B cell (primary cell): ENCODE measurements at regions not wholly inside any gene's neighbourhood (a gene's known extent, or its start where the extent isn't known, plus 50 kb on each side); places are given as distances from the start of the nearest gene placed in this dataset.

ENCODE experiments used
- ATAC-seq: fragments of 200-7000 bp; cut with Tn5 transposase; one replicate; pipeline ENCODE4 v1.10.0; 2021; ENCODE audit warnings: low read depth, mild to moderate bottlenecking, moderate number of reproducible peaks, moderate library complexity
- CTCF ChIA-PET: fragments of 350-600 bp; sonication (Branson Sonifier 250); formaldehyde crosslinking; loops from one replicate; lab custom pipeline; 2021; ENCODE audit warnings: antibody characterized with exemption, inconsistent platforms; lab: Charles Lee
- POLR2A ChIA-PET: fragments of 350-600 bp; sonication (Branson Sonifier 250); formaldehyde crosslinking; loops from one replicate; lab custom pipeline; 2021; ENCODE audit warnings: antibody characterized with exemption; lab: Charles Lee
- DNase-seq: peaks from one replicate; pipeline ENCODE4 v3.0.0; 2013
- H2AFZ ChIP-seq: 2 replicates; pipeline ENCODE4 v1.6.1; 2012; ENCODE audit warnings: mild to moderate bottlenecking, low read depth, low read length; ENCODE audit not compliant: insufficient read depth, poor library complexity, severe bottlenecking
- H3K27ac ChIP-seq, 2 donors: 1 replicate in 1 of 2; 2 replicates in 1 of 2; pipeline ENCODE4 v1.5.1; 2012 to 2013; ENCODE audit warnings: low read length in 2 of 2, mild to moderate bottlenecking in 2 of 2, moderate library complexity in 1 of 2
- H3K27me3 ChIP-seq, 4 experiments: fragments of 200-600 bp in 1 of 4; sonication (generic) in 1 of 4; replicated peaks in 1 of 4; 1 replicate in 2 of 4; 2 replicates in 2 of 4; pipeline versions ENCODE4 v1.6.1 to v1.7.0; 2013 to 2016; ENCODE audit warnings: low read length in 3 of 4, mild to moderate bottlenecking in 2 of 4, mixed read lengths in 1 of 4, moderate library complexity in 1 of 4; ENCODE audit not compliant: insufficient read depth in 4 of 4, control insufficient read depth in 3 of 4; ENCODE audit errors: control extremely low read depth in 1 of 4
- H3K36me3 ChIP-seq, 2 experiments: replicated peaks in 1 of 2; 1 replicate in 1 of 2; 2 replicates in 1 of 2; pipeline versions ENCODE4 v1.6.1 to v1.7.1; 2013; ENCODE audit warnings: low read length in 1 of 2; ENCODE audit not compliant: insufficient read depth in 2 of 2, control insufficient read depth in 1 of 2; ENCODE audit errors: control extremely low read depth in 1 of 2, extremely low read depth in 1 of 2
- H3K4me1 ChIP-seq, 2 donors: fragments of 200-600 bp in 1 of 2; sonication (generic) in 1 of 2; 1 replicate in 1 of 2; 2 replicates in 1 of 2; pipeline versions ENCODE4 v1.5.1 to v1.6.1; 2013 to 2017; ENCODE audit warnings: low read length in 2 of 2; ENCODE audit not compliant: control insufficient read depth in 2 of 2, insufficient read depth in 2 of 2
- H3K4me2 ChIP-seq: replicated peaks from 2 replicates; pipeline ENCODE3; 2012; ENCODE audit warnings: mild to moderate bottlenecking, low read depth, low read length; ENCODE audit not compliant: poor library complexity, severe bottlenecking
- H3K4me3 ChIP-seq, 5 experiments: fragments of 200-600 bp in 1 of 5; sonication (generic) in 1 of 5; 1 replicate in 3 of 5; 2 replicates in 2 of 5; pipeline versions ENCODE4 v1.5.1 to v1.7.0; 2011 to 2016; ENCODE audit warnings: low read length in 4 of 5, mild to moderate bottlenecking in 4 of 5, low read depth in 2 of 5, control low read depth in 1 of 5, moderate library complexity in 1 of 5; ENCODE audit not compliant: insufficient read depth in 1 of 5; ENCODE audit errors: control extremely low read depth in 1 of 5, extremely low read depth in 1 of 5
- H3K79me2 ChIP-seq: fragments of 200-600 bp; sonication (generic); one replicate; pipeline ENCODE4 v1.6.0; 2016; ENCODE audit warnings: low read length; ENCODE audit not compliant: control insufficient read depth, insufficient read depth
- H3K9ac ChIP-seq: fragments of 200-600 bp; sonication (generic); 2 replicates; pipeline ENCODE4 v1.6.1; 2017; ENCODE audit warnings: mild to moderate bottlenecking, low read length, moderate library complexity
- H3K9me3 ChIP-seq, 3 donors: one replicate each; pipeline versions ENCODE4 v1.6.1 to v1.7.1; 2013; ENCODE audit warnings: low read length in 2 of 3; ENCODE audit not compliant: control insufficient read depth in 2 of 3, insufficient read depth in 1 of 3; ENCODE audit errors: control extremely low read depth in 1 of 3
- H4K20me1 ChIP-seq: 2 replicates; pipeline ENCODE4 v1.6.0; 2012; ENCODE audit warnings: mild to moderate bottlenecking, low read length; ENCODE audit not compliant: insufficient read depth, control insufficient read depth, poor library complexity, severe bottlenecking
- H3K27ac Mint-ChIP-seq: one replicate; pipeline ENCODE4 v1.8.0; 2021; ENCODE audit warnings: mixed read lengths
- H3K27me3 Mint-ChIP-seq: one replicate; pipeline ENCODE4 v1.8.0; 2021; ENCODE audit warnings: mixed read lengths
- H3K4me1 Mint-ChIP-seq: one replicate; pipeline ENCODE4 v1.8.0; 2021; ENCODE audit warnings: mixed read lengths
- H3K4me3 Mint-ChIP-seq: one replicate; pipeline ENCODE4 v1.8.0; 2021; ENCODE audit warnings: mixed read lengths
- H3K9me3 Mint-ChIP-seq: one replicate; pipeline ENCODE4 v1.8.0; 2022; ENCODE audit warnings: mixed read lengths; ENCODE audit not compliant: insufficient read depth
- EZH2 ChIP-seq: IDR thresholded peaks from 2 replicates; pipeline ENCODE4 v1.6.1; 2012; ENCODE audit warnings: borderline replicate concordance, low read depth, mild to moderate bottlenecking, moderate library complexity, low read length; ENCODE audit not compliant: insufficient read depth, poor library complexity, severe bottlenecking
- WGBS: methylation state at CpG from one replicate; pipeline ENCODE4 v1.1.5; 2013; ENCODE audit warnings: missing lambda C conversion rate; ENCODE audit not compliant: insufficient coverage; 5-methylcytosine and 5-hydroxymethylcytosine counted together
- intact Hi-C: fragments of 100-400 bp; cut with micrococcal nuclease; formaldehyde crosslinking; loops from one replicate; pipeline ENCODE4 v1.10.0; 2022
- TF ChIP-seq, protein P1 (sequence below): fragments of 200-600 bp; IDR thresholded peaks from one replicate; pipeline ENCODE4 v1.8.0; 2022; ENCODE audit warnings: antibody characterized with exemption, mild to moderate bottlenecking

DNA sequence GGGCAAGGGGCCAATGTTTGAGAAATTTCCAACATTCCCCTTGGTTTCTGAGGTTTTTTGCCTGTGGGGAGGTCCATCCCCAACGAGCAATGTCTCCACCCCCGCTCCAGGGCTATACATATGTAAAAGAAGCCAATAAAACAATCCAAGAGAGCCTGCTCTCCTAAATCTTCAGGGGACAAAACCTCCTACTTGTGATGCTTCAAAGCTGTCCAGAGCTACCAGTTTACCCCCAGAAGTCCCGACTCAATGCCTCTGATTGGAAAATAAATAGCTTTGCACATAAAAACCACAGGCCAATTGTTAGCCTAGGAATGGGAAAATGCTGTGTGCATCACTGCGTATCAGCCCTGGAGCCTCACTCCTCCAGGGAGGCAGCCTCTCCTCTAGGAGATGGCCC is 66.0 kb upstream of the PAX6 start:
- no peaks in the 10 kb centered on the region for H3K4me1 Mint-ChIP-seq
- no peaks in the 10 kb centered on the region for H3K9me3 Mint-ChIP-seq
- H3K27me3 Mint-ChIP-seq: peaks cover 26% of the 10 kb centered on the region
- Histone ChIP-seq H3K79me2 (no peaks in the 10 kb centered on the region), H4K20me1 (no peaks in the 10 kb centered on the region), H3K9ac (no peak overlapping the region), H3K9me3 (peaks cover 0 to 4% (median 0%) of the 10 kb centered on the region in 3 donors), H2AFZ (no peak overlapping the region), H3K4me2 (no peak overlapping the region), H3K4me1 (no peaks in the 10 kb centered on the region), H3K4me3 (no peak overlapping the region), H3K27ac (no peak overlapping the region), H3K27me3 (peaks cover 0 to 8% (median 1%) of the 10 kb centered on the region in 4 experiments), H3K36me3 (no peaks in the 10 kb centered on the region)
- whole genome bisulfite sequencing: no CpG with 5 or more reads among the region's 4 CpGs
- H3K4me3 Mint-ChIP-seq: no peak overlapping the region
- DNase-seq: no peak
- no peak overlapping the region for H3K27ac Mint-ChIP-seq
- CTCF ChIA-PET: no interaction called here
- intact Hi-C loops: no loop called here
- POLR2A ChIA-PET: no interaction called here
- TF ChIP-seq EZH2: no peak
- TF ChIP-seq, protein P1, sequence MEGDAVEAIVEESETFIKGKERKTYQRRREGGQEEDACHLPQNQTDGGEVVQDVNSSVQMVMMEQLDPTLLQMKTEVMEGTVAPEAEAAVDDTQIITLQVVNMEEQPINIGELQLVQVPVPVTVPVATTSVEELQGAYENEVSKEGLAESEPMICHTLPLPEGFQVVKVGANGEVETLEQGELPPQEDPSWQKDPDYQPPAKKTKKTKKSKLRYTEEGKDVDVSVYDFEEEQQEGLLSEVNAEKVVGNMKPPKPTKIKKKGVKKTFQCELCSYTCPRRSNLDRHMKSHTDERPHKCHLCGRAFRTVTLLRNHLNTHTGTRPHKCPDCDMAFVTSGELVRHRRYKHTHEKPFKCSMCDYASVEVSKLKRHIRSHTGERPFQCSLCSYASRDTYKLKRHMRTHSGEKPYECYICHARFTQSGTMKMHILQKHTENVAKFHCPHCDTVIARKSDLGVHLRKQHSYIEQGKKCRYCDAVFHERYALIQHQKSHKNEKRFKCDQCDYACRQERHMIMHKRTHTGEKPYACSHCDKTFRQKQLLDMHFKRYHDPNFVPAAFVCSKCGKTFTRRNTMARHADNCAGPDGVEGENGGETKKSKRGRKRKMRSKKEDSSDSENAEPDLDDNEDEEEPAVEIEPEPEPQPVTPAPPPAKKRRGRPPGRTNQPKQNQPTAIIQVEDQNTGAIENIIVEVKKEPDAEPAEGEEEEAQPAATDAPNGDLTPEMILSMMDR: no peak
- ATAC-seq: no peak

- Mint-ChIP-seq H3K9me3 (no peaks in the 10 kb centered on the region), H3K27ac (no peak overlapping the region), H3K27me3 (peaks cover 30% of the 10 kb centered on the region), H3K4me1 (no peaks in the 10 kb centered on the region), H3K4me3 (no peak overlapping the region)
- no peaks in the 10 kb centered on the region for H3K36me3 ChIP-seq
- H3K9me3 ChIP-seq: peaks cover 0 to 5% (median 0%) of the 10 kb centered on the region in 3 donors
- intact Hi-C loops: no loop called here
- ChIA-PET CTCF (no interaction called here), POLR2A (no interaction called here)
- DNase-seq: no peak
- no peak overlapping the region for H3K4me2 ChIP-seq
- H4K20me1 ChIP-seq: no peaks in the 10 kb centered on the region
- 92% methylated on average over 9 of the region's 13 CpGs for WGBS
- H3K9ac ChIP-seq: no peak overlapping the region
- no peak for ATAC-seq
- H3K27me3 ChIP-seq: peaks cover 0 to 10% (median 1%) of the 10 kb centered on the region in 4 experiments
- H2AFZ ChIP-seq: no peak overlapping the region
- TF ChIP-seq EZH2: no peak
- TF ChIP-seq, protein P1: no peak
- no peak overlapping the region for H3K4me3 ChIP-seq
- H3K79me2 ChIP-seq: no peaks in the 10 kb centered on the region
- no peaks in the 10 kb centered on the region for H3K4me1 ChIP-seq
- no peak overlapping the region for H3K27ac ChIP-seq
Observed at GRCh38 chr11:31875866-31876560, 64.9 kb upstream of the PAX6 start.
